Transverse colon (tissue), 4 donors: ENCODE measurements at regions not wholly inside any gene's neighbourhood (a gene's known extent, or its start where the extent isn't known, plus 50 kb on each side); places are given as distances from the start of the nearest gene placed in this dataset.

Source experiments
- CTCF ChIP-seq, 5 experiments: fragments of 200-600 bp in 3 of 5; fragments of 450-650 bp in 2 of 5; sonication (generic) in 3 of 5; IDR thresholded peaks; 1 replicate in 2 of 5; 2 replicates in 3 of 5; pipeline ENCODE4 v1.5.1; 2016 to 2017; ENCODE audit warnings: antibody characterized with exemption in 5 of 5, inconsistent platforms in 3 of 5, mild to moderate bottlenecking in 2 of 5, moderate library complexity in 1 of 5
- EP300 ChIP-seq: sonication (generic); formaldehyde crosslinking; IDR thresholded peaks from one replicate; pipeline ENCODE4 v1.6.1; 2017; ENCODE audit warnings: antibody characterized with exemption, low read depth
- POLR2A ChIP-seq: fragments of 450-650 bp; IDR thresholded peaks from one replicate; pipeline ENCODE4 v1.6.1; 2016; ENCODE audit warnings: antibody characterized with exemption, mild to moderate bottlenecking, moderate library complexity
- POLR2AphosphoS5 ChIP-seq, 3 donors: sonication (generic); formaldehyde crosslinking; IDR thresholded peaks; one replicate each; pipeline ENCODE4 v1.6.1; 2016; ENCODE audit warnings: antibody characterized with exemption in 3 of 3

- TF ChIP-seq POLR2AphosphoS5 (IDR thresholded peaks at IDR 0.05) (no peak), POLR2A (no peak), CTCF (IDR thresholded peaks at IDR 0.05) (no peak), EP300 (no peak)
Measured at GRCh38 chr17:13735861-13736260, 134.1 kb upstream of the HS3ST3A1 start.
